ENCODE measurements at regions not wholly inside any gene's neighbourhood (a gene's known extent, or its start where the extent isn't known, plus 50 kb on each side); places are given as distances from the start of the nearest gene placed in this dataset.

GRCh38 chr10:2306081-2306480, 568.8 kb upstream of the ADARB2 start:
- DNase-seq (ENCODE audit: low spot score, unreplicated experiment) = no peak
- no peaks in the 10 kb centered on the region for H3K4me1 Mint-ChIP-seq (ENCODE audit: low read depth)
- no peak overlapping the region for H3K27ac Mint-ChIP-seq
- no peak for TF ChIP-seq CTCF (IDR thresholded peaks at IDR 0.05; ENCODE audit: unreplicated experiment)
- no peak overlapping the region for H3K4me3 Mint-ChIP-seq (ENCODE audit: low read depth)
- H3K27me3 Mint-ChIP-seq = no peaks in the 10 kb centered on the region
- peaks cover 6% of the 10 kb centered on the region for H3K9me3 Mint-ChIP-seq (ENCODE audit: low read depth)
- no peaks in the 10 kb centered on the region for H3K36me3 Mint-ChIP-seq (ENCODE audit: insufficient read depth)

- H3K4me3 Mint-ChIP-seq (ENCODE audit: low read depth) = no peak overlapping the region
- no peak for DNase-seq (ENCODE audit: low spot score, unreplicated experiment)
- no peaks in the 10 kb centered on the region for H3K27me3 Mint-ChIP-seq
- peaks cover 13% of the 10 kb centered on the region for H3K4me1 Mint-ChIP-seq (ENCODE audit: low read depth)
- TF ChIP-seq CTCF (IDR thresholded peaks at IDR 0.05; ENCODE audit: unreplicated experiment) = no peak
- peaks cover 6% of the 10 kb centered on the region for H3K9me3 Mint-ChIP-seq (ENCODE audit: low read depth)
- no peaks in the 10 kb centered on the region for H3K36me3 Mint-ChIP-seq (ENCODE audit: insufficient read depth)
- H3K27ac Mint-ChIP-seq = no peak overlapping the region
Observed at GRCh38 chr10:2303169-2303568, 565.8 kb upstream of the ADARB2 start.

- no peak overlapping the region for H3K4me3 Mint-ChIP-seq (ENCODE audit: low read depth)
Observed at GRCh38 chr10:2301227-2301626, 563.9 kb upstream of the ADARB2 start.

GRCh38 chr10:2300231-2300630, 562.9 kb upstream of the ADARB2 start:
- H3K9me3 Mint-ChIP-seq (ENCODE audit: low read depth) = peaks cover 6% of the 10 kb centered on the region

More at GRCh38 chr10:2301227-2301626, 563.9 kb upstream of the ADARB2 start:
- DNase-seq (ENCODE audit: low spot score, unreplicated experiment) = no peak
- Mint-ChIP-seq H3K27ac (no peak overlapping the region), H3K36me3 (ENCODE audit: insufficient read depth) (no peaks in the 10 kb centered on the region), H3K4me1 (ENCODE audit: low read depth) (peaks cover 13% of the 10 kb centered on the region), H3K27me3 (no peaks in the 10 kb centered on the region), H3K9me3 (ENCODE audit: low read depth) (peaks cover 6% of the 10 kb centered on the region)
- TF ChIP-seq CTCF (IDR thresholded peaks at IDR 0.05; ENCODE audit: unreplicated experiment) = no peak

GRCh38 chr10:2296179-2296891, 559.0 kb upstream of the ADARB2 start:
- no peaks in the 10 kb centered on the region for H3K36me3 Mint-ChIP-seq (ENCODE audit: insufficient read depth)
- peaks cover 1% of the 10 kb centered on the region for H3K9me3 Mint-ChIP-seq (ENCODE audit: low read depth)
- no peak for DNase-seq (ENCODE audit: low spot score, unreplicated experiment)
- no peak overlapping the region for H3K27ac Mint-ChIP-seq
- H3K4me1 Mint-ChIP-seq (ENCODE audit: low read depth) = peaks cover 17% of the 10 kb centered on the region
- no peaks in the 10 kb centered on the region for H3K27me3 Mint-ChIP-seq
- TF ChIP-seq CTCF (IDR thresholded peaks at IDR 0.05; ENCODE audit: unreplicated experiment) = no peak
- no peak overlapping the region for H3K4me3 Mint-ChIP-seq (ENCODE audit: low read depth)

More at GRCh38 chr10:2300231-2300630, 562.9 kb upstream of the ADARB2 start:
- Mint-ChIP-seq H3K27me3 (no peaks in the 10 kb centered on the region), H3K36me3 (ENCODE audit: insufficient read depth) (no peaks in the 10 kb centered on the region), H3K27ac (no peak overlapping the region), H3K4me3 (ENCODE audit: low read depth) (no peak overlapping the region), H3K4me1 (ENCODE audit: low read depth) (peaks cover 14% of the 10 kb centered on the region)
- no peak for DNase-seq (ENCODE audit: low spot score, unreplicated experiment)
- no peak for TF ChIP-seq CTCF (IDR thresholded peaks at IDR 0.05; ENCODE audit: unreplicated experiment)
